H1 (cell line): ENCODE measurements at regions not wholly inside any gene's neighbourhood (a gene's known extent, or its start where the extent isn't known, plus 50 kb on each side); places are given as distances from the start of the nearest gene placed in this dataset.

Experiments used
- CEBPB ChIP-seq: IDR thresholded peaks from 2 replicates; pipeline ENCODE4 v1.6.1; 2012; ENCODE audit warnings: low read depth, low read length
- CHD2 ChIP-seq: IDR thresholded peaks from 2 replicates; pipeline ENCODE4 v1.6.1; 2012; ENCODE audit warnings: low read length, improper control_type of control experiment
- CTCF ChIP-seq, 3 experiments: IDR thresholded peaks; 1 replicate in 2 of 3; 2 replicates in 1 of 3; pipeline versions ENCODE4 v1.5.1 to v1.6.1; 2011; ENCODE audit warnings: low read length in 3 of 3, mild to moderate bottlenecking in 3 of 3, inconsistent platforms in 2 of 3, low read depth in 1 of 3, moderate library complexity in 1 of 3; ENCODE audit not compliant: insufficient read depth in 1 of 3; ENCODE audit errors: control extremely low read depth in 1 of 3
- KDM1A ChIP-seq: fragments of 200-600, 300-600 bp; sonication (generic); IDR thresholded peaks from 2 replicates; pipeline ENCODE4 v1.7.1; 2016; ENCODE audit warnings: mild to moderate bottlenecking, low read length, borderline replicate concordance
- NANOG ChIP-seq: IDR thresholded peaks from 2 replicates; pipeline ENCODE4 v1.6.1; 2011; ENCODE audit warnings: low read length, low read depth, mild to moderate bottlenecking, inconsistent platforms; ENCODE audit not compliant: insufficient read depth, poor library complexity, severe bottlenecking
- SUZ12 ChIP-seq: fragments of 200-600 bp; sonication (generic); IDR thresholded peaks from 2 replicates; pipeline ENCODE4 v1.6.1; 2012; ENCODE audit warnings: mild to moderate bottlenecking, inconsistent platforms, low read length, moderate library complexity, mixed read lengths

DNA sequence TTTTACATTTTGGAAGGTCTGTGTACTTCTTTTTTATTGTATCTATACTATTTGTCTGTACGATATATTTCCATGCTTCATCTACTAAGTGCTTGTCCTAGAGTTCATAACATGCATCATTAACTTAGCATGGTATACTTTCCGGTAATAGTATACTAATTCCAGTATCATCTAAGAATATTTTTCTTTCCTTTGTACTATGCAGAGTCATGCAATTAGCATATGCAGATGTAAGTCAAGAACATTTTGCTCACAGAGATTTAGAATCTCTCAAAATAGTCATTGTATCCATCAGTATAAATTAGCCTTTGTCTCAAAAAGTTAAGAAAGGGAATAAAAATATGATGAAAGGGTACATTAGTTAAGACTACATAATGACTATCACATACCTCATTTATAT, 770.4 kb upstream of the GRAMD2B start (continued):
- TF ChIP-seq CEBPB: no peak
- no peak for TF ChIP-seq SUZ12
- no peak for TF ChIP-seq CTCF (IDR thresholded peaks at IDR 0.05; ENCODE audit: control extremely low read depth in 1 of 3, insufficient read depth in 1 of 3, low read depth in 1 of 3, low read length in 3 of 3)
- no peak for TF ChIP-seq KDM1A
- no peak for TF ChIP-seq NANOG
- no peak for TF ChIP-seq CHD2
